D721Med (cell line): ENCODE measurements at regions not wholly inside any gene's neighbourhood (a gene's known extent, or its start where the extent isn't known, plus 50 kb on each side); places are given as distances from the start of the nearest gene placed in this dataset.

ENCODE experiments used
- DNase-seq: peaks from one replicate; pipeline ENCODE4 v3.0.0; 2011; ENCODE audit warnings: low spot score; ENCODE audit not compliant: insufficient read length
- FAIRE-seq: peaks from 2 replicates; lab custom pipeline; 2011; peaks lifted over from hg19 to GRCh38; lab: Jason Lieb, UNC
- TF ChIP-seq, protein P1 (sequence below): IDR thresholded peaks from 2 replicates; pipeline ENCODE4 v1.5.1; 2012; ENCODE audit warnings: mild to moderate bottlenecking, control low read depth; ENCODE audit not compliant: insufficient read depth; ENCODE audit errors: missing control alignments

DNA sequence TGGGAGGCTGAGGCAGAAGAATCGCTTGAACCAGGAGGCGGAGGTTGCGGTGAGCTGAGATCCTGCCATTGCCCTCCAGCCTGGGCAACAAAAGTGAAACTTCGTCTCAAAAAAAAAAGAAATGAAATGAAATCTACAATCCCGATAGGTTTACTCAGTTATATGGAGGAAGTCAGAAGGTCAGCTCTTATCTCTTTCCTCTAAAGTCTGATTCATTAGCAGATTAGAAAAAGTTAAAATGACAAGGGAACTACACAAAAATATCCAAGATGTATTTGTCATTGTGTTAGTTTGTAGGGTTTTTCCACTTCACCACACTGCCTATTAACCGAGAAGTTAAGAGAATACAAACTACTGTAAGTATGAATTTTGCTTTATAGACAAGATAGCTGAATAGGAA, 420.6 kb downstream of the SHQ1 start:
- DNase-seq (no peak), FAIRE-seq (no peak)
- TF ChIP-seq, protein P1, sequence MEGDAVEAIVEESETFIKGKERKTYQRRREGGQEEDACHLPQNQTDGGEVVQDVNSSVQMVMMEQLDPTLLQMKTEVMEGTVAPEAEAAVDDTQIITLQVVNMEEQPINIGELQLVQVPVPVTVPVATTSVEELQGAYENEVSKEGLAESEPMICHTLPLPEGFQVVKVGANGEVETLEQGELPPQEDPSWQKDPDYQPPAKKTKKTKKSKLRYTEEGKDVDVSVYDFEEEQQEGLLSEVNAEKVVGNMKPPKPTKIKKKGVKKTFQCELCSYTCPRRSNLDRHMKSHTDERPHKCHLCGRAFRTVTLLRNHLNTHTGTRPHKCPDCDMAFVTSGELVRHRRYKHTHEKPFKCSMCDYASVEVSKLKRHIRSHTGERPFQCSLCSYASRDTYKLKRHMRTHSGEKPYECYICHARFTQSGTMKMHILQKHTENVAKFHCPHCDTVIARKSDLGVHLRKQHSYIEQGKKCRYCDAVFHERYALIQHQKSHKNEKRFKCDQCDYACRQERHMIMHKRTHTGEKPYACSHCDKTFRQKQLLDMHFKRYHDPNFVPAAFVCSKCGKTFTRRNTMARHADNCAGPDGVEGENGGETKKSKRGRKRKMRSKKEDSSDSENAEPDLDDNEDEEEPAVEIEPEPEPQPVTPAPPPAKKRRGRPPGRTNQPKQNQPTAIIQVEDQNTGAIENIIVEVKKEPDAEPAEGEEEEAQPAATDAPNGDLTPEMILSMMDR = no peak

DNA sequence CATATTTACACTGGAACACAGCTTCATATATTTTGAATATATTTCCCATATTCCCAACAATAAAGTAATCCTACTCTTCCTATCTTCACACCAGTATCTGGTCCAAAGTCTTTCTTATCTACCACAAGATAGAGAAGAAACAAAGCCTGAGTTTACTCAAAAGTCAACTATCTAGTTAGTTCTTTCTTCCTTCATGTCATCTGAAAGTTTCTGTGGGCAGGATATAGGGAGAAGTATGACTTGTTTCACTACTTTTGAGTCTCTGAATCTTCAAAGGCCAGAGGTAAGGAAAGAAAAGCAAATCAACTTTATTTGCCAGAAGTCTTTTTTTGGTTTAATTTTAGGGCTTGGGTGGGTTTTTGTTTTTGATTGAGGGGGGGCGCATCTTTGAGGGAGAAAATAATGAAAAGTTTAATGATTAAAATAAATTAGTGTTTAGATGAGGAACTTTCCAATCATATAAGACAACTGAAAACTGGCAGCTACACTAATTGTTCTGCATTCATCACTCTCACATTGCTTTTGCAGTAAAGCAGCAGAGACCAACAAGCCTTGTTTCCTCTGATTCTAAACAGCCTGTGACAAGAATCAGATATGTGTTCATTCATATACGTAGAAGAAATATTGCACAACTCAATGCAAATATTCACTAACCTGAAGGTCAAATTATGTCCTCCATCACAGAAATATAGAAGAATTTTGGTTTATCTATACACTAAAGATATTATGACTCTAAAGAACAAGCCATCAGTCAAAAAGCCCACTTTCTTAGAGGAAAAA, 421.4 kb downstream of the SHQ1 start:
- DNase-seq = no peak
- FAIRE-seq = no peak
- TF ChIP-seq, protein P1 = no peak

DNA sequence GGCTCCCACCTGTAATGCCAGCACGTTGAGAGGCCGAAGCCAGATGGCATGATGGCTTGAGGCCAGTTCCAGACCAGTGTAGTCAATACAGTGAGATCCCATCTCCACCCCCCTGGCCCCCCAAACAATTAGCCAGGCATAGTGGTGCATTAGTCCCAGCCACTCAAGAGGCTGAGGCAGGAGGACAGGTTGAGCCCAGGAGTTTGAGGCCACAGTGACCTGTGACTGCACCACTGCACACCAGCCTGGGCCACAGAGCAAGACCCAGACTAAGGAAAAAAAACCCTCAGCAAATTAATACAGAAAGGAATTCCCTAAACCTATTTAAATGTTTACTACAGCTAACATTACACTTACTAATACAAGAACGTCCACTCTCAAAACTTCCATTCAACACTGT, 424.6 kb downstream of the SHQ1 start:
- FAIRE-seq = no peak
- TF ChIP-seq, protein P1 = no peak
- DNase-seq = no peak

DNA sequence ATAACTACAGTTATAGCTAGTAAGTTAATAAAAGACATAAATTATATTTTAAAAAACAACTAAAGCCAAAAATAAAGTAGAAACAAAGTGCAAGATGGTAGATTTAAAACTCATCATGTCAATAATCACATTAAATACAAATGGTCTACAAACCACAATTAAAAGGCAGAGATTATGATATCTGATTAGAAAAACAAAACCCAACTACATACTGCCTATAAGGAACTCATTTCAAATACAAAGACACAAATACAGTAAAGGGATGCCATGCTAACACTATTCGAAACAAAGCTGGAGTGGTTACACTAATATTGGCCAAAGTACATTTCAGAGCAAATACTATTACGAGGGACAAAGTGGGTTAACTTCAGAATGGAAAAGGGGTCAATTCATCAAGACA, 426.5 kb downstream of the SHQ1 start:
- FAIRE-seq (peak; percentile 44), DNase-seq (no peak)
- TF ChIP-seq, protein P1 = no peak

DNA sequence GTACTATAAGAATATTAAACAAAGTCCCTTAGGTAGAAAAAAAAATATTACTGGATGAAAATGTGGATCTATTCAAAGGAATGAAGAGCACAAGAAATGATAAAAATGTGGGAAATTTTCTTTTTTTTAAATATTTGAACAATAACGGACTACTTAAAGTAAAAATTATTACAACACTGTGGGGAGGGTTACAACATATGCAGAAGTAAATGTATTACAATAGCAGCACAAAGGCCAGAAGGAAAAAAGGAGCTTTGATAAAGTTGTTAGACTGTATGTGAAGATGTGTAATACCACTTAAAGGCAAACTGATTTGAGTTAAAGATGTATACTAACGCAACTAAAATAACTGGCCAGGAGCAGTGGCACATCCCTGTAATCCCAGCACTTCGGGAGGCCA, 427.1 kb downstream of the SHQ1 start:
- TF ChIP-seq, protein P1 = no peak
- DNase-seq (no peak), FAIRE-seq (no peak)

DNA sequence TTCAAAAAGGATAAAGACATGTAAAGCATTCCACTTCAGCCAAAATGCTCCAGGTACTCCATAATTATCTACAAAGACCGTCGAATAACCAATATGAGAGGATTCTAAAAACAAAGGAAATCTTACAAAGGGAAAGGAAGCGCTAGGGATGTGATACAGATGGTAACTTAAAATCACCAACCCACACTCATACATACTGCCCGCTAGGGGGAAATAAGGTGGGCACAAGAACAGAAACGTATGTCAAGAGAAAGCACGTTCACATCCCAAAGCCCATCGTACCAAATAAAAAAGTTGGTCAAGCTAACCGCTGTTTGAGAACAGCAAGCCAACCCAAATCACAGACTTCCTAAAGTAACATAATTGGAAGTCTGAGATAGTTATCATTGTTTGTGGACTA, 429.4 kb downstream of the SHQ1 start:
- FAIRE-seq (peak; percentile 77), DNase-seq (no peak)

DNA sequence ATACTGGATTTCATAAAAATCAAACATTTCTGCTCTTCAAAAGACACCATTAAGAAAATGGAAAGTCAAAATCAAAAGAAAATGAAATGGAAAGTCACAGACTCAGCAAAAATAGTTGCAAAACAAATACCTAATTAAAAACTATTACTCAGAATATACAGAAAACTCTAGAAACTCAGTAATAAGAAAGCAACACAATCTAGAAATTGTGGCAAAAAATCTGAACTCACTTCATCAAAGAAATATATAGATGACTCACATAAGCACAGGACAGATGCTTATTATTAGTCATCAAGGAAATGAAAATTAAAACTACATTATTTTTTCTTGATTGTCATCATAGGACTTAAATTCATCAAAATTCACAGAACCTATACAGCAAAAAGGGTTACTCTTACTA, 430.0 kb downstream of the SHQ1 start:
- DNase-seq (no peak), FAIRE-seq (peak; percentile 56)
- TF ChIP-seq, protein P1 = no peak

More for the DNA sequence above, 429.4 kb downstream of the SHQ1 start:
- TF ChIP-seq, protein P1 = no peak
